Activated CD4-positive, CD25-positive, alpha-beta regulatory T cell treated with anti-CD3 and anti-CD28 coated beads, Interleukin-2, amount 50 U/mL, for 24 hours (primary cell): ENCODE measurements at regions not wholly inside any gene's neighbourhood (a gene's known extent, or its start where the extent isn't known, plus 50 kb on each side); places are given as distances from the start of the nearest gene placed in this dataset.
"Not testable (repeated sequence)": the region's sequence is repeated elsewhere in the genome, so short reads cannot be mapped to it uniquely, and the experiment has no call there.

ENCODE experiments used
- ATAC-seq, 2 donors: fragments of 150-1000 bp; cut with Tn5 transposase; one replicate each; pipeline ENCODE4 v1.10.0; 2021; ENCODE audit warnings: mild to moderate bottlenecking in 1 of 2, moderate library complexity in 1 of 2

DNA sequence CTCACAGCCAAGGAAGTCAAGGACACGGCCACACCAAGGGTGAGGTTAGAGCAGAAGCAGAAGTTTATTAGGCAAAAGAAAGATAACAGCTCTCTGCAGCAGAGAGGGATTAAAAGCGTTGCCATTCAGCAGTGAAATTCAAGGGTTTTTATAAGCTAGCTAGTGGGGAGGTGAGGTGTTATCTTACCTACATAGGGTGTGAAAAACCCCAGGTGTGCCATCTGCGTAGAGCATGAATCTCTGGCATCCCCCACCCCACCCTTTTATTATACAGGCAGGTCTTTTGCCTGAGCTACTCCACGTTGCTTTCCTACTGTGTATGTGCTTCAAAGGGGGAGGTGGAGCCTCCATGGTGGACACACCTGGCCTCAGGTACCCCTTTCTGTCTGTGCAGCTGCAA lies 135.4 kb downstream of the ARHGAP11B start:
- ATAC-seq, result not testable (repeated sequence)

GRCh38 chr15:30769390-30770124 lies 134.2 kb upstream of the FAN1 start:
- not testable (repeated sequence) for ATAC-seq

DNA sequence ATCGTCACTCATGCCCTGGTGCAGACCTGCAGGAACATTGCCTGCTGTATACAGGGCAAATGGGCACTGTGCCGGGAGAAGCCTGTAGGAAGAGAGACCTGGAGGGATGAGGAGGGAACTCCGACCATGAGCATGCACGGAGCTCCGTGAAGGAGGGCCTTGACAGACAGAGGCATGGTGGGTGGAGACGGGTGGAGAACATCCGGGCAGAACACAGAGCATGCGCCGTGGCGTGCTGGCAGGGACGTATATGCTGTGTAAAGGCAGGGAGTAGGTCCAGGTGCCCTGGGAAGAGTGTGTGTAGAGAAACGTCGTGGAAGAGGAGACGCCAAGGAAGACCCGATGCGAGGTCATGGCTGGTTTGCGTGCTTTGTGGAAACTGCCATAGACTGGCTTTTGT lies 133.0 kb upstream of the FAN1 start:
- no peak for ATAC-seq

GRCh38 chr15:30783019-30783418 lies 120.7 kb upstream of the FAN1 start:
- no peak for ATAC-seq

DNA sequence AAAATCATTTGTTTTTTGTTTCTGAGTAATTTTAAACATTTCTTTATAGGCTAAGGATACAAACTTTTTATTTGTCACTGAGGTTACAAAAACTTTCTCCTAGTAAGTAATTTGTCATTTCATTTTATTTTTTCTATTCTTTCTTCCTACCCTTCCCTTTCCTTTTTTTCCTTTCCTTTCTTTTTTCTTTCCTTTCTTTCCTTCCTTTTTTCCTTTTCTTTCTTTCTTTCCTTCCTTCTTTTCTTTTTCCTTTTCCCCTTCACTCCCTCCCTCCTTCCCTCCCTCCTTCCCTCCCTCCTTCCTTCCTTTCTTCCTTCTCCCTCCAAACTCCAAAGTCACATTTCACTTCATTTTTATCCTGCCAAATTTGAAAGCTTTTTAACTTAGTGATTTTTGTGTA lies 115.1 kb upstream of the FAN1 start:
- no peak for ATAC-seq

DNA sequence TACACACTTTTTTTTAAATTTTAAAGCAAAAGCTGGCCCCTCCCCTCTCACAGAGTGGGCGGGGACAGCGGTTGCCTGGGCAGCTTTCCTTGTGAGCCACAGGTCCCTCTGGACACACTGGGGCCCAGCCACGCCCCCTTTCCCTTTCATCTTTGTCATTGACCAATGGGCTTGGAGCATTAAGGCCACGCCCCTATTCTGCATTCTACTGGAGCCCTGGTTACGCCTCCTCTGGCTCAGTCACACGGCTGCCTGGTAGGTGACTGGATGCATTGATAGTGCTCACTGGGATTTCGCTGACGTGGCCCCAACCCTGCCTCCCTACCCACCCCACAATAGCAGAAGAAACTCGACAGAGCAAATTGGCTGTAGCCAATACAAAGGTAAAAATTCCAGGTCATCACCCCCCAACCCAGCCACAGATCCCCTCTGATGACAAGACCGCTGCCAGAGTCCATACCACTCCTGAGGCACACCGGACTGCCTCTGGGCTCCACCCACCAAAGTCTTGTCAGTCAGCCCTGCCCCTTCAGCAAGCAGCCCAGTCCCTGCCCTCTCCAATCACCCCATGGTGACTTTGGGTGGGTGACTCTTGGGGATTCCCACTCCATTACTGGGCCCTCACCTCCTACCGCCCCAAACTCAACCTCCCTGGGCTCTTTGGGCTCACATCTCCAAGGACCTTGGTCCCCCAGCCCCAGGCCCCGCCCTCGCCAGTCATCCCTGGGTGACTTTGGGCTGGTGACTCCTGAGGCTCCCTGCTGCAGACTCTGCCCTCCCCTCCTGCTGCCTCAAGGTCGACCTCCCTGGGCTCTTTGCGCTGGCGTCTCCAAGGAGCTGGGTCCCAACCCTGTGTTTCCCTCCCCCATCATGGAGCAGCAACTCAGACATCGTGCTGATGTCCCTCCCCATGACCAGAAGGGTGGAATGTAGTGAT lies 112.2 kb upstream of the FAN1 start:
- ATAC-seq, result no peak

- ATAC-seq, result not testable (repeated sequence)
Observed at GRCh38 chr15:30792843-30793242, 110.9 kb upstream of the FAN1 start.

- ATAC-seq, result no peak
Observed at GRCh38 chr15:30794388-30794787, 109.3 kb upstream of the FAN1 start.

GRCh38 chr15:30799565-30799964 lies 104.2 kb upstream of the FAN1 start:
- ATAC-seq, result not testable (repeated sequence)

DNA sequence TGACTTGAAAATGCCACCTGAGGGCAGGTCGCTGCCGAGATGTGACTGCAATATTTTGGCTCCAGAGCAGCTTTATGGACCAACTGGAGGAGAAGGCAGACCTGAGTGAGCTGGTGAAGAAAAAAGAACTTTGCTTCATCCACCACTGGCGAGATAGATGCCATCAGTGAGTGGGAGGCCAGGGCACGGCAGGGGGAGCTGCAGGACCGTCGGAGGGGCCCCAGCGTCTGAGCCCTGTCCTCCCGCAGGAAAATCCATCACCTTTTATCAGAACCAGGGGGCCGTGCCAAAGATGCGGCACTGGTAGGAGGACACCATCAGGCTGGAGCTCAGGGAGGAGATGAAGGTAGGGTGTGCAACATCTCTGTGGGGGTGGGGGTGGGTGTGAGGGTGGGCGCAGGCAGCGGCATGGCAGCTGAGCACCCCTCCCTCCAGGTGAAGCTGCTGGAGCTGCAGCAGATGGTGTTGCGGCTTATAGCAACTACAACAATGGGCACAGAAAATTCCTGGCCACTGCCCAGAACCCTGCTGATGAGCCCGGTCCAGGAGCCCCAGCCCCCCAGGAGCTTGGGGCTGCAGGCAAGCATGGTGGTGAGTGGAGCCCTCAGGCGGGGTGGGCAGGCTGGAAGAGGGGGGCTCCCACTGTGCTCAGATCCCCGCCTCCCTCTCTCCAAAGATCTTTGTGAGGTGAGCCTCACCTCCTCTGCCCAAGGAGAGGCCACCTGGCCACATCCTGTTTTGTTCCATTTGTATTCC lies 102.4 kb upstream of the FAN1 start:
- ATAC-seq, result not testable (repeated sequence)

DNA sequence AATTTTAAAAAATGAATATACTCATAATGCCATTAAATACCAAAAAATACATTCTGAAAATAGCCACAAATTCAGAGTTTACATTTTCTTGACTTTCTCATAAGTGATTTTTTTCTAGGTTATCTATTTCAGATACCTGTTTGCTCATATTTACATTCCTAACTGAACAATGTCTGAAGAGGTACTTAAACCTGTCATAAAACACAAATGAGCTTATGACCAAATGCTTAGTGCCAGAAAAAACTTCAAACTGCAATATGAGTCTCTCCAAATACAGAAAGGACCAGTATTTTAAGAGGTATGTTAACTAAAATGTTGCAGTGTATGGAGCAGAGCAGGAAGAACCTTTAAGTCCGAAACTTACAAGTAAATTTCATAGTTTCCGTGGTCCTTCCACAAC lies 101.7 kb upstream of the FAN1 start:
- ATAC-seq, result not testable (repeated sequence)

DNA sequence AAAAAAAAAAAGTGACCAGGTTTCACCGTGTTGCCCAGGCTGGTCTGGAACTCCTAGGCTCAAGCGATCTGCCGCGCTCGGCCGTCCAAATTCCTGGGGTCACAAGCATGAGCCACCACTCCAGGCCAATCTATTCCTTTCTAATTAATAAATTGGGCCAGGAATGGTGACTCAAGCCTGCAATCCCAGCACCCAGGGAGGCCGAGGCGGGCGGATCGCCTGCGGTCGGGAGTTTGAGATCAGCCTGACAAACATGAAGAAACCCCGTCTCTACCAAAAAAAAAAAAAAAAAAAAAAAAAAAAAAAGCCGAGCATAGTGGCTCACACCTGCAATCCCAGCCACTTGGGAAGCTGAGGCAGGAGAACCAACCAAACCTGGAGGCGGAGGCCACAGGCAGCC lies 100.0 kb upstream of the FAN1 start:
- ATAC-seq, result not testable (repeated sequence)

DNA sequence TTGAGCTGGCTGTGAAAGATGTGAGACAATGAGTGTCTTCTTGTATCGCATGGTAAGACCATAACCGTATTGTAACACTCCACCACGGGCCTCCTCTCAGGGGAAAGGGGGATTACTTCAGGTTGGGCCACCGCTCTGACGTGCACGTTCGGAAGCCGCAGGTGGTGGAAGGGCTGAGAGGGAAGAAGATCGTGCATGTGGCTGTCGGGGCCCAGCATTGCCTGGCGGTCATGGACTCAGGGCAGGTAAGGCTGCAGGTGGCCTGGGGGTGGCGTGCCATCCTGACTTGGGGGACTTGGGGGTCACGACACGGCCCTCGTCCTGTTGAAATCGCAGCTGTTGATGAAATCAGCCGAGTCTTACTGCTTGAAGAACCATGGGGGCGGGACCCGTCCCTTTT lies 87.3 kb upstream of the FAN1 start:
- ATAC-seq, result no peak

- peak; percentile 72 to 83 for ATAC-seq
Observed at GRCh38 chr15:30823068-30823813, 80.5 kb upstream of the FAN1 start.

DNA sequence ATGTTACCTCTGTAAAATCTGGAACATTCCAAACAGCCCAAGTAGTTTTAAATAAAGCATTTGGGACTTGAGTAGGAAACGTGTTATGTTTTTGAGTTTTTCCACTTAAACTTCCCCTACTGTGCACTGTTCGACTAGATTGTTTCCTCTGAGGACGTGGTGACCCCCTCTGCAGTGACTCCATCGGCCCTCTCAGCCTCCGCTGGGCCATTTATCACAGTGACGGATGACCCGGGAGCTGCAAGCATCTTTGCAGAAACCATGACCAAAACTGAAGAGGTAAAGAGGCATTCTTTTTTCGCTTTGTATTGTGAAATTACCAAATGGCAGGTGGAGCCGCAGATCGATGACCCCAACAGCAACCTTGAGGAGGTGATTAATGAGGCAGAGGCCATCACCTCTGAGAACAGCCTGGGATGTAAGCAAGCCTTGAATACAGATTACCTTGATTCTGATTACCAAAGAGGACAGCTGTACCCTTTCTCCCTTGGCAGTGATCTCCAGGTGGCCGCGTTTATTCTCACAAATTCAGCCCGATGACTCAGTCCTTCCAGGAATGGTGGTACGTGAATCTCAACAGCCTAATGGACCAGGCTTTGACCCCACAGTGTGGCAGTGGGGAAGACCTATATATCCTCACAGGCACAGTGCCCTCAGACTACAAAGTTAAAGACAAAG lies 79.1 kb upstream of the FAN1 start:
- ATAC-seq, result no peak

GRCh38 chr15:30827625-30828303 lies 76.0 kb upstream of the FAN1 start:
- ATAC-seq, result no peak

DNA sequence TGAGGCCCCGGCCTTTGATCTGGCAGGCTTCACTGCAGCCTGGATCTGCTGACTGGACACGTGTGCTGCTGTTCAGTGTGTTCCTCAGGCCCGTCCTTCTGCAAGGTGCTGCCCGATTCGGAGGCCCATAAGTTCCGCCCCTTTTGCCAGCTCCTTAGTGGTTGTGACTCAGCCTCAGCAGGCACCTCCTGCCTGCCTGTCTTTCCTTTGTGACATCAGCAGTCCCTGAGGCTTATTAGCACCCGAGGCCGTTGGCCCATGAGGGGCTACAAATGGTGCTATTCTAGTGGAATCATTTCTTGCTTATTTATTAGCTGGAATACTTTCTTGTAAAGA lies 75.4 kb upstream of the FAN1 start:
- ATAC-seq, result peak; percentile 38 to 60

DNA sequence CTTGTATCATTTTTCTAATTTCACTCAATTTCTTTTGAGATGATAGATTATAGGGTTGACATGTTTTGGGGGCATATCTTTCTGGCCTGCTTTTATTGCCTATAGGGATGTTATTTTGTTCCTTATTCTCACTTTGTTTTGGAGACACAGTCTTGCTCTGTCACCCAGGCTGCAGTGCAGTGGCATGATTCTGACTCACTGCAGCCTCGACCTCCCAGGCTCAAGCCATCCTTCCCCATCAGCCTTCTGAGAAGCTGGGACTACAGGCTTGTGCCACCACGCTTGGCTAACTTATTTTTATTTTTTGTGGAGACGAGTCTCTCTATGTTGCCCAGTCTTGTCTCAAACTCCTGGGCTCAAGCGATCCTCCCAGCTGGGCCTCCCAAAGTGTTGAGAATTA lies 72.8 kb upstream of the FAN1 start:
- no peak for ATAC-seq

DNA sequence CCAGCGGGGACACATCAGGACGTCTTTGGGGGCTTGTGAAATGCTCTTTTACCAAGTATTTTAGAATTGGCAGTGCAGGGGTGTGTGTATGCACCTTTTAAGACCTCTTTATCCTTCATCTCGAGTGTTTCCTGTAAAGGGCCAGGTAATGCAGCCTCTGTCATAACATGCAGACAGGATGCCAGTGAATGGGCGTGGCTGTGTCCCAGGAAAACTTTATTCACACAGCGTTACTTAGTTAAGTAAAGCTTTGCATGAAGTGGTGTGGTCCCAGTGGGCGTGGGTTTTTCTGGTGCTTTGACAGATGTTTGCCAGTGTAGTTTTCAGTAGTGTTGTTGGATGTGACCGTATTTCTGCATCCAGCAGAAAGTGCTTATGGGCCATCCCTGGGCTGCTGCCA lies 70.3 kb upstream of the FAN1 start:
- not testable (repeated sequence) for ATAC-seq

- peak in 1 of 2 donors; percentile 48 for ATAC-seq
Observed at GRCh38 chr15:30841639-30842038, 62.1 kb upstream of the FAN1 start.

GRCh38 chr15:30842798-30843472 lies 60.8 kb upstream of the FAN1 start:
- peak; percentile 84 for ATAC-seq
